ENCODE measurements at regions not wholly inside any gene's neighbourhood (a gene's known extent, or its start where the extent isn't known, plus 50 kb on each side); places are given as distances from the start of the nearest gene placed in this dataset.

GRCh38 chr15:77843546-77843945 lies 210.8 kb upstream of the LINGO1 start:
- DNase-seq, result no peak

DNA sequence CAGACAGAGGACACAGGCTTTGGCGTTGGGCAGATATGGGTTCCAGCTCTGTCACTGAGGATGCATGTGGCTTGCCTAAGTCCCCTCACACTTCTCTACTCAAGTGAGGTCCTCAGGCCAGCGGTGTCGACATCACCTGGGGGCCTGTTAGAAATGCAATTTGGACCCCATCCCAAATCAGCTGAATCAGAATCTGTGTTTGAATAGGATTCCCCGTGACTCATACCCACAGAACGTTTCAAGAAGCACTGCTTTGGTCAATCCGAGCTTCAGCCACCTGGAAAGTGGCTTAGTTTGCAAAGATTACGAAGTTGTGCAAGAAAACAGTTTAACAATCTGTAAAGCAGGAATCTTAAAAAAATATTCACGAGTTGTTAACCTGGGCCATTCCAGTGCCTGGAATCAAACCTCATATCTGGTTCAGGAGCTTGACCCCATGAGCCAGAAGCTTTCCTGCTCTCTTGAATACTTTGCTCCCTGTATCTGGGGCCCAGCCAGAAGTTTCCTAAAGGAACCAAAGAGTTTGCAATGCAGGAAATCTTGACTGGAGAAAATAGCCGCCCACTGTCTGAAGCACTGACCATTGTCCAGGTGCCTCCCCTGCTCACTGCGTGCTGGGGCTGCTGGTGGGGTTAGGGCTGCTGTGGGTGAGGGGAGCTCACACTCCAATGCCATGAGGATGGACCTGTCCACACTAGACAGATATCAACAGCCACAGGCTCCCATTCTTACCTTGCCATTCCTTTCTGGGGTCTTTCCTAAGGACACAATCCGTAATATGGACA lies 208.5 kb upstream of the LINGO1 start:
- no peak for DNase-seq

- DNase-seq, result no peak
These were observed 207.5 kb upstream of the LINGO1 start for GRCh38 chr15:77839970-77840905.

GRCh38 chr15:77839456-77839855 lies 206.7 kb upstream of the LINGO1 start:
- no peak for DNase-seq

DNA sequence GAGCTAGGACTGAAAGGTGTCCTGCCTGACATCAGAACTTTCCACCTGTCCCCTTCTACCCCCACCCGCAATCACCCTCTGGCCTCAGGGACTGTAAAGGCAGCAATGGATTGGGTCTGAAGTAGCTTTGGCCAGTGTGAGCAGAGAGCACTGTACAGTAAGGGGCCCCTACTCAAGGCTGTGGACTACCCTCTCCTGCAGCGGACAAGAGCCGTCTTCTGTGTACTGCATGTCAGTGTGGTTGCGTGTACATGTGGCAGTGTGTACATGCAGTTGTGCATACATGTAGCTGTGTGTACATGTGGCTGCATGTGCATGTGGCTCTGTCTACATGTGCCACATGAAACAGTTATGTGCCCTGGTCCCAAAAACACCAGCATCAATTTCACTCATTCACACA lies 205.9 kb upstream of the LINGO1 start:
- DNase-seq, result no peak

GRCh38 chr15:77838061-77838460 lies 205.3 kb upstream of the LINGO1 start:
- no peak for DNase-seq

GRCh38 chr15:77837649-77838025 lies 204.9 kb upstream of the LINGO1 start:
- no peak for DNase-seq

DNA sequence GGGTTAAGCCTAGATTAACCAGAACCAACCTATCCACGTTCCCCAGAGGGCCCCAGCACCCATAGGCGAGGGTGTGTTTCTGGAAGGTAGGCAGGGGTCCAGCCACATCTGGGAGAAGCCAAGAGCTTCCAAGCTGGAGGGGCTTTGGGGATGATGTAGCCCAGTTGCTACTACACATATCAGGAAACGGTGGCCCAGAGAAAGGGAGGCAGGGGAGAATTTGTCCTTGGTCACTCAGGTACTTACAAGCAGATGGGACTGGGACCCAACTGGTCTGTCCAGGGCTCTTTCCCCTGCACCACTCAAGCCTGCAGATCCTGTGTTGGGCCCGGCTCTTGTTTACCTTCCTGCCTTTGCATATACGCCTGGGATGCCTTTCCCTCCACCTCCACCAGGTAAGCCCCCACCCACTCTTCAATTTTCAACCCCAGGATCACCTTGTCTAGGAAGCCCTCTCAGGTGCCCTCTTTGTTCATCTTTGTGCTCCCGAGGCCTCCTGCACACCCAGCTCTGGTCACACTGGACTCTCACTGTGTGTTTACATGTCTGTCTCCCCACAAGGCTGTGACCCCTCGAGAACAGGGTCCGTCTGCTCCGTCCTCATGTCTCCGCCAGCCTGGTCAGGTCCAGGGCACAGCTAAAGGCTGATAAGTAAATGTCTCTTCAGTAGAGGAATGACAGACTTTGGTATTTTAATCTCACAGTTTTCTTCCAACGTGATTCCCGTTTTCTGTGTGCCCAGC lies 204.4 kb upstream of the LINGO1 start:
- DNase-seq, result no peak

GRCh38 chr15:77836121-77836692 lies 203.5 kb upstream of the LINGO1 start:
- DNase-seq, result no peak

DNA sequence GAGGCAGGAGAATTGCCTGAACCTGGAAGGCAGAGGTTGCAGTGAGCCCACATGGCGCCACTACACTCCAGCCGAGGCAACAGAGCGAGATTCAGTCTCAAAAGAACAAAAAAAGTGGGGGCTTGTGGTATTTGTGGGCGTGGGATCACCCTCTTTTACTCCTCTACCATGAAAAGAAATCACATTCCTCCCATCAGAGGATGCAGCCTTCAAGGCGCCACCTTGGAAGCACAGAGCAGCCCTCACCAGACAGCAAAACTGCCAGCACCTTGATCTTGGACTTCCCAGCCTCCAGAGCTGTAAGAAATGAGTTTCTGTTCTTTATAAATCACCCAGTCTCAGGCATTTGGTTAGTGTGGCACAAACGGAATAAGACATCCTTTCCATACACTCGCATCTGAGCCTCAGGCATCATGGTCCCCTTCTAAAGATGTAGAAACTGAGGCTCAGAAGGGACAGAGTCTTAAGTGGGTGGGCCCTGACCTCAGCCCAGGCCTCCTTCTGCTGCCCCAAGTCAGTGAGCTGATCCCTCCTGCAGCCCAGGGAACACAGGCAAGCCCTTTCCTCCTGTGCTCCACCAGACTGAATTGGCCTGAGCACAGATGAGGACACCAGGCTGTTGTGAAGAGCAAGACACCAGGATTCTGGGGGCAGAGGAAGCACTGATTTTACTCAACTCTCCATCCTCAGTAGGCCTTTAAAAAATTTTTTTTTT lies 201.7 kb upstream of the LINGO1 start:
- DNase-seq, result no peak

GRCh38 chr15:77832874-77833273 lies 200.2 kb upstream of the LINGO1 start:
- no peak for DNase-seq

DNA sequence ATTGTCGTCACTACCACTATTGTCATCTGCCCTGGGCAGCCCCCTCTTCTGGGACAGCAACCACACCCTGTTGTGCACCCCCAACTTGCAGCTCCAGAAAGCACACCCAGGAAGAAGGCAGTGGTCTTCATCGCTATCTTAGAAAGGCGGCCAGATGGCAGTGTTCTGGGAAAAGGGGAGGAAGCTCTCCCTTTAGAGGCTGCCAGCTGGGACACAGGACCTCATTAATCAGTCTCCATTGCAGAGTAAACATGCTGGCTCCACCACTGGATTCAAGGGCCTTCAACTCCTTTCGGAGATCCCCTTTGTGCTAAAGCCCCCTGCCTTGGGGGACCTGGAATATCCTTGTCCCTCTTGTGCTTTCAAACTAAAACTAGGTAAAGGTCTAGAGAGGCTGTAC lies 199.3 kb upstream of the LINGO1 start:
- no peak for DNase-seq

DNA sequence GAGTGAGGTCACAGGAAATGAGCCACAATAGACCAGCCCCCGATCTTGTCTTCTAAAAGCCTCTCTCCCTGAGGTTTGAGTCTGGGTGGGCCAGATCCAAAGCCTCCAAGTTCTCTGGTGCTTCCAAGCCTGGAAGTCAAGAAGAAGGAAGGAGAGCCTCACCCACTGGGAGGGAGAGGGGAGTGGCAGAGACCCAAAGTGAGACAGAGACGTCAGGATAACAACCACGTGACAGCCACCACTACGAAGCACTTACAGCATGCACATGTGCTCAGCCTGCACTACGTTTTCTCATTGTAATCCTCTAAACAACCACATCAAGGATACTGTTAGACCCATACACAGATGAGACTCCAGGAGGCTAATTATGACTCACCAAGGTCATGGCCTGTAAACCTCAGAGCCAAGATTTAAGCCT lies 197.3 kb upstream of the LINGO1 start:
- no peak for DNase-seq

- DNase-seq, result peak in 1 of 58 donors; percentile 9
These were observed 196.6 kb upstream of the LINGO1 start for GRCh38 chr15:77829331-77829730.

DNA sequence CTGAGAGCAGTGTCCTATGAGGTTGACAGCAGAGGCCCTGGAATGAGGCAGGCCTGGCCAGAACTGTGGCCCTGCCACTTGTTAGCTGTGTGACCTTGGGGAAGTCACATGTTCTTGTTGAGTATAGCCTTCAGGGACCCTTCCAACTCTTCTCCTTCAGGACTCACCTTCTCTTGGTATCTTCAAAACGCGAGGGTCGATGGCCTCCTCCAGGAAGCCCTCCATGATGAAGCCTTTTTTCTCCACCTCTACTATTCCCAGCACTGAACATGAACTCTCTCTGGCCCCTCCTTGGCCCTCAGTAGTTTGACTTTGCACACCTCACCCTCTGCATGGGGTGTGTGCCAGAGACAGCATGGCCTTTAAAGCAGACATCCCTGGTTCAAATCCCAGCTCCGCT lies 195.1 kb upstream of the LINGO1 start:
- DNase-seq, result no peak

- no peak for DNase-seq
These were observed 193.4 kb upstream of the LINGO1 start for GRCh38 chr15:77826006-77826695.

- no peak for DNase-seq
These were observed 192.8 kb upstream of the LINGO1 start for GRCh38 chr15:77825546-77825945.

GRCh38 chr15:77825252-77825542 lies 192.5 kb upstream of the LINGO1 start:
- DNase-seq, result no peak

- no peak for DNase-seq
These were observed 191.9 kb upstream of the LINGO1 start for GRCh38 chr15:77824361-77825251.

All from anterior cingulate cortex (tissue), 58 donors.